NCI-H69 (cell line): ENCODE measurements at regions not wholly inside any gene's neighbourhood (a gene's known extent, or its start where the extent isn't known, plus 50 kb on each side); places are given as distances from the start of the nearest gene placed in this dataset.

ENCODE experiments used
- DNase-seq: peaks from one replicate; lab custom pipeline; 2025; lab: John Stamatoyannopoulos, UW

DNA sequence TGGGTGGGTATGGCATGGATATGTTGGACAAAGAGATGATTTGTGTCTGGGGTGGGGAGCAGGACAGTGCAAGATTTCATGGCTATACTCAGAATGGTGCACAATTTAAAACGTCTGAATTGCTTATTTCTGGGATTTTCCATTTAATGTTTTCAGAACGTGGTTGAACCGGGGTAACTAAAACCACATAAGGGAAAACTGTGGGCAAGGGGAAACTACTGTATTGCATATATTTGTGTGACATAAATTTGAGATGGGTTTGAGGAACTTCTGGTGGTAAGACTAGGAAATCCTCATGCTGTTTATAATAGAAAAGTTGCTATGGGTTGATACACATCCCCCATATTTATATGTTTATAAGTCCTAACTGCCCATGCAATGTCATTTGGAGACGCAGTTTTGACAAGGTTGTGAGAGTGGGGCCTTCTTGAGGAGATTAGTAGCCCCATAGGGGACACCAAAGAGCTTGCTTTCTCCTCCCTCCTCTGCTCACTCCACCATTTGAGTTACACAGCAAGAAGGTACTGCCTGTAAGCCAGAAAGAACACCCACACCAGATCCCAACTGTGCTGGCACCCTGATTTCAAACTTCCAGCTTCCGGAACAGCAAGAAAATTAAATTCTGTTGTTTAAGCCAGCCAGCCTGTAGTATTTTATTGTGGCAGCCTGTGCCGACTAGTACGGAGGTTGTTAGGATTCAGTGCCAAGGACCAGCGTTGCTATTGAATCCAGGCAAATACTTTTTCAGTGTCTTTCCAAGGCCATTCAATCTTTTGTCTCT is 2118.9 kb downstream of the MAT2B start:
- no peak for DNase-seq

DNA sequence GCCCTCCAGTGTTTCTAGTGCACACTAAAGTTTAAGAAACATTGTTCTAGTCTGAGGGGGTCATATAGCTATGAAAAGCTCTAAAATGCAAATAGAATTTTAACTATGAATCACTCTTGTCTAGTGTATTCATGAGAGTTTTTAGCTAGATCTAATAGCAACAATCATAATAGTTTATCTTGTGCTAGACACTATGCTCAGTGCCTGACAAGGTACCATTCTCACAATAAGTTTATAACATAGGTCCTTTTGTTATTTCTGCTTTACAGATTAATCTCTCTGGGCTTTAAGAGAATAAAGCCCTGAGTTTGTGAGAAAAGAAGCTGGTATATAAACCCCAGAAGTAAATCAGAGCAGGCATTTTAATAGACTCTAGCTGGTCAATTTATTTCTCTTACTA is 2120.7 kb downstream of the MAT2B start:
- no peak for DNase-seq

DNA sequence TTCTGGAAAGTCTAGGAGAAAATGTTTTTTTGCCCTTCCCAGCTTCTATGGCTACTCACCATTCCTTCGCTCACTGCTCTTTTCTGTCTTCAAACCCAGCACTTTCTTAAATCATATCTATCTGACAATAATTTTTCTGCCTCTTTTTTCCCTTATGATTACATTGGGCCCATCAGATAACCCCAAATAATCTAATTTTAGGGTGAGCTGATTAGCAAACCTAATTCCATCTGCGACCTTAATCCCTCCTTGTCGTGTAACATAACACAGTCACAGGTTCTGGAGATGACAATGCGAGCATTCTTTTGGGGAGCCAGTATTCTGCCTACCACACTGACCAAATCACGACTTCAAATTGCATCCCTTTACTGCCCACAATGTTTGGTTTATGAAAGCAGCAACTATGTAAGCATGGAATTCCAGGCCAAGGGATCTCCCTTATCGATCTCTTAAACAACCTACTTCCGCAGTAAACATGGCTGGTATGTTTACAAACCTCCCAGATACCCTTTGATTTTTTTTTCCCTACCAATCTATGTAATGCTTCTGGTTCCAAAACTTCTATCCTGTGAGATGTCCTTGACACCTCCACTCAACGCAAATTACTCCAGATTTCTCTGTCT is 2122.2 kb downstream of the MAT2B start:
- DNase-seq: no peak

- peak; percentile 76 for DNase-seq
Measured at GRCh38 chr5:165630261-165630778, 2124.9 kb downstream of the MAT2B start.

GRCh38 chr5:165631235-165631634 is 2125.8 kb downstream of the MAT2B start:
- no peak for DNase-seq

DNA sequence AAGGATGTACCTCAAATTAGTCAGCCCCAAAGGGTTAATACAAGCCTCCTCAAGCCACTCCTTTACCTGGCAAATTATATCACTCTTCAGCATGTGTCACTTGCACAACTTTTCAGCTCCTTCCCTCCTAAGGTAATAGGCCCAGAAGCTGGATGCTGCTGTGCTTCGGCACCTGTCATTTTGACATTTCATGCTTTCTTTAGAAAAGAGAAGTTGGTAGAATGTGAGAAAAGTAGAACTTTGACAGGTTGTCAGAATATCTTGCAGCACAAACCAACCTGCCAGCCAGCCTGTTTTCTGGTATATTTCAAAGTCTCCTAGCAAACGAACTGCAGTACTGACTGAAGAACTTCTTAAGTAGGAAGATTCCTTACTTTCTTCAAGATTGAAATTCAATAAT is 2136.9 kb downstream of the MAT2B start:
- DNase-seq: no peak

DNA sequence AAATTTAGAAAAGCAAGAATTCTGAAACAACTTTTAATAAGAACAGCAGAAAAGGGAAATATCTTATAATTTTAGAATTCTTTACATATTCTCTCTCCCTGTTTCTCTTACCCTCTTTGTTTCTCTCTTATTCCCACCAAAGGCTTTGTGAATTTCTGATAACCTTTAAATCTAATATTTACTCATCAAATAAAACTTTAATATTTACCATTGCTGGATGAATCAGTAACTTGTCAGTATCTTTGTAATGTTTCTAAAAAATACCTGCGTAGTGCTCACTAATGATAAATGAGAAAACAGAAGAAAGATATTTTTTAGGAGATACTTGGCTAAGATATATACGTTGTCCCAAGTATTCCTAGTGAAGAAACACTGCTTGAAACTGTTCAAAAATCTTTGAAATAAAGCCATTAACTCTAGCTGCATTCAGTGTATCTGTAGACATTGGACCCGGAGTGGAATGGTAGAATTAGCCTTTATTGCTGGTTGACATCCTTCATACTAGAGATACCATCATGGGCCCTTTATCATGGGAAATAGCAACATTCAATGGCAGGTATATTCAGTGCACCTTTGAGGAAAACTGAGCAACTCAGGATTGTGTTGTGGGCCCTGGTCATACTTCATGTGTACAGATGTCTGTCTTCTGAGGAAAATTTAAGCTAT is 2160.4 kb downstream of the MAT2B start:
- no peak for DNase-seq

- no peak for DNase-seq
Measured at GRCh38 chr5:165673499-165673898, 2168.1 kb downstream of the MAT2B start.

DNA sequence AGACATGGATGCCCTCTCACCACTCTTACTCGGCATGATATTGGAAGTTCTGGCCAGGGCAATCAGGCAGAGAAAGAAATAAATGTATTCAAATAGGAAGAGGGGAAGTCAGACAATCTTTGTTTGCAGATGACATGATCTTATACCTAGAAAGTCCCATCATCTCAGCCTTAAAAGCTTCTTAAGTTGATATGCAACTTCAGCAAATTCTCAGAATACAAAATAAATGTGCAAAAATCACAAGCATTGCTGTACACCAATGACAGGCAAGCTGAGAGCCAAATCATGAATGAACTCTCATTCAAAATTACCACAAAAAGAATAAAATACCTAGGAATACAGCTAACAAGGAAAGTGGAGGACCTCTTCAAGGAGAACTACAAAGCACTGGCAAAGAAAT is 2190.4 kb downstream of the MAT2B start:
- no peak for DNase-seq

DNA sequence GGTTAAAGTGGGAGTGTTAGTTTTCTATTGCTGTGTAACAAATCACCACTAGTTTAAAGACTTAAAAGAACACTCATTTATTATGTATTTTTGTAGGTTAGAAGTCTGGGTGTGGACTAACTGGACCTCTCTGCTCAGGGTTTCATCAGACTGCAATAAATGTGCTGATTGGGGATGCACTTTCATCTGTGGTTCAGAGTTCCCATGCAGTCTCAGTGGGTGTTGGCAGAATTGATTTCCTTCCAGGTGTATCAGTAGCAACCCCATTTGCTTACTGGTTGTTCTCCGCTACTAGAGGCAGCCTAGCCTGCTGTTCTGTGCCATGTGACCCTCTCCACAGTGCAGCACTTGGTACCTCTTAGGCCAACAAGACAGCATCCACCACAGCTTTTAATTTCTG is 2200.5 kb downstream of the MAT2B start:
- DNase-seq: no peak

- DNase-seq: no peak
Measured at GRCh38 chr5:165712011-165712410, 2206.6 kb downstream of the MAT2B start.

GRCh38 chr5:165714598-165714997 is 2209.2 kb downstream of the MAT2B start:
- no peak for DNase-seq

DNA sequence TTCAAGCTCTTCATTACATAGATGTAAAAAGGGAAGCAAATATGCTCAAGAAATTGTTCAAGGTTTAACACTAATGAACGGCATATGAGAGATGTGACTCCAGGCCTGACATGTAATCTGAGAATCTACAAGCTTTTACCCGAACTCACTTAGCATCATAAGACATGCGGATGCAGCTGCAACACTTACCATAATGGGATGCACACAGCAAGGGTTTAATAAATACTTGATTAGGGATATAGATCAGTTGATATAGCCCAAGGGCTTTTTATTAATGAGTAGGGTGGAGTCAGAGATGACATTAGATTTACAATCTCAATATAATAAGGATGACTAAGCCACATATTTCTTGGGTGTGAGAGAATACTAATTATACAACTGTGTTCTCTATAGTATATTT is 2215.5 kb downstream of the MAT2B start:
- peak; percentile 23 for DNase-seq

DNA sequence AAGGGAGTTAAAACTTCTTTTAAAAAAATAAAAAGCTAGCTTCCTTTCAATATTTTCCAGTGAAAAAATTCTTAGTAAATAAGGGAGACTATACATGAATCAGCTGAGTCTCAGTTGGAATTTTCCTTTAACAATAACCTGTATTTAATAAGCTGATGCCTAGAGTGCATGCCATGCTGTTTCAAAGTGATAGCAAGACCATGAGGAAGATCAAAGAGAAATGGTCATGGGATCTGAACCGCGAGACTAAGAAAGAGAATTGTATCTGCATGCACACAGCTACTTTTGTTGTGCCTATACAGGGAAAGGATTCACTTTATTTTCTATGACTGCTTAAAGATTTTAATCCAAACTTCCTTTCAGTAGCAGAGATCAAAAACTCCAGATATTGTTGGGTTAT is 2217.0 kb downstream of the MAT2B start:
- no peak for DNase-seq

DNA sequence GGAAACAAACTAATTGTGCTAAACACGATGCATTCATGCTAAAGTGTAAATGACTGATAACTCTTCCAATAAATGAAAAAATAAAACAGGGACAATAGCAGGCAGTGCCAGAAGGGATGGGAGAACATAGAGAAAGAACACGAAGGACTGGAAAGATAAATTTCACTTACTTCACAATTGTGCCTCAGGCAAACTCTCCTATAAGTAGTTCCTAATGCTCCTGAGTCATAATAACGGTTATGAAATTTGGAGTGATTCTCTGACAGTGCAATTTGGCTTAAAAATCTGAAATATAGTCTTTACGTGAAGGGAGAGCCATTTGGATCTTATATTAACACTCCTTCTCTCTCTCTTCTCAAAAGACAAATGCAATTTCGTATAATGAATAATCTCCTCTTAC is 2218.5 kb downstream of the MAT2B start:
- DNase-seq: no peak

- DNase-seq: no peak
Measured at GRCh38 chr5:165728425-165728824, 2223.0 kb downstream of the MAT2B start.

GRCh38 chr5:165735388-165735787 is 2230.0 kb downstream of the MAT2B start:
- no peak for DNase-seq

DNA sequence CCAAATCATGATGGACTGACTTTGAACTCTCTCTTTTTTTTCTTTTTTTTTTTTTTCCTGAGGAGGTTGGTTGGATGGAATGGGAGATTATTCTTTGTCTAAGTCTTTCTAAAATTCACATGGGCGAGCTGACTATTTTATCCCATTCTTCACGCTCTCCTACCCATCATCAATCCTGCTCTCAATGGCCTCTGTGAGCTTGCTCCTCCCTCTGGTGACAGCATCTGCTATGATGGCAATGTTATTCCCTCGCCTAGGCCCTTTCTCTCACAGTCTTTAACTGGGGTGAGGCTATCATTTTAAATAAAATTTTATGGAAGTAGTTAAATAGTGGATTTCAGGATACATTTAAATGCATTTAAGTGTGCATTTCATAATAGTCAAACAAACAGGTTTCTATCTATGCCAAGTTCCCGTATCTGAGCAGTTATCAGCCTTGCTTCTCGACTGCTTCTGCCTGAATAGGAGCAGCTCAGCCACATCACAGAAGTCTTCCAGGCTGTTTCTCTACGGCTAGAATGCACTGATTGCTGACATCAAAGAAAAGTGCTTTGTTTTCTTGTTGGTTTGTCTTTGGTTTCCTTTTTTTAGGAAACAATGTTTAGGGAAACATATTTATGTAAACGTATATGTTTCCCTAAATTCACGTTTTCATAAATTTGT is 2233.8 kb downstream of the MAT2B start:
- no peak for DNase-seq

GRCh38 chr5:165757791-165758190 is 2252.4 kb downstream of the MAT2B start:
- no peak for DNase-seq

DNA sequence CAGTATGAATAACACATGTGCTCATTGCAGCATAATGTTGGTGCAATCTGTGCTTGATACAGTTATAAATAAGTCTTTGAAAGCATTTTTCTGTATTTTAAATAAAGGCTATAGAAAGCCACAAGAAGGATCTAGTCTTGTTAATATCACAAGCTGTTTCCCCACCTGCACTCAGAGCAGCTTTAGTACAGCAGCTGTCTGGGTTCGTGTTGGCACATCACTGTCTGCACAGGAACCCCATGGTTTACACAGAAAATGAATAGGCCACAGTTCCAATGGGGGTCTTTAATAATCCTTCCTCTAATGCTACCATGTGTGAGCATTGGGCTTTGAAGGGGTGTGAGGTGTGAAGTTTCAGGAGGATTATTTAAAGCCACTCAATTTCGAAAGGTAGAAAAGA is 2269.7 kb downstream of the MAT2B start:
- DNase-seq: no peak

DNA sequence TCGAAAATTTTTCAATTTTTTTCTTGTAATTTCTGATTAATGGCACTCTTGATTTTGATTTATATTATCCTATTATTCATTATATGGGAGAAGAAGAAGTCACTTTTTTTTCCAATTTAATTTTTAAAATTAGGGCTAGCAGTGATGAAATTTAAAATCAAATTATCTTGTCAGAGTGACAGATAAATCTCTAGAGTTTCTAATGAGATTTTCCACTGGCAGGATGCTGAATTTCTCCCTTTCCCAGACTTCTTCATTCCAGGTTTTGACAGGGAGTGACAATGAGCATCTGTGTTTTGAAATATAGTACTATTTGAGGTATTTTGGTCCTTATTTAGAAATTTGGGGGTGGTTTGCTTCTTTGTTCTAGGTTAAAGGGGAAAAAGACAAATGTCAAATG is 2274.1 kb downstream of the MAT2B start:
- no peak for DNase-seq

DNA sequence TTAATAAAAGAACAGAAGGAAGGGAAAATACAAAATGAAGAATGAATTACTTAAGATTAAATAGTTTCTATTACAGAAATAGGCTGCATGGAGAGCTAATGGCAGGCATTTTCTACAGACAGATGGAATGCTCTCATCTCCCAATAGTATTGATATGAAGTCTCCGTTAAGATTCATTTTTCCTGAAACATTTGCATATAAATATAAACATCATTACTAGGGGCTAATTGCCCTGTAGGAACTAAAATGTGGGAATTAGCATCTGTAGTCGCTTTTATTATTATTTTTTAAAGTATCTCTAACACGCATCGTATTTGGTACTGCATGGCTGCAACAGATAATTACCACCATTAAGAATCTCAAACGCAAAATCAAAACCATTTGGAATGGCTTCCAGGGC is 2275.5 kb downstream of the MAT2B start:
- DNase-seq: no peak

DNA sequence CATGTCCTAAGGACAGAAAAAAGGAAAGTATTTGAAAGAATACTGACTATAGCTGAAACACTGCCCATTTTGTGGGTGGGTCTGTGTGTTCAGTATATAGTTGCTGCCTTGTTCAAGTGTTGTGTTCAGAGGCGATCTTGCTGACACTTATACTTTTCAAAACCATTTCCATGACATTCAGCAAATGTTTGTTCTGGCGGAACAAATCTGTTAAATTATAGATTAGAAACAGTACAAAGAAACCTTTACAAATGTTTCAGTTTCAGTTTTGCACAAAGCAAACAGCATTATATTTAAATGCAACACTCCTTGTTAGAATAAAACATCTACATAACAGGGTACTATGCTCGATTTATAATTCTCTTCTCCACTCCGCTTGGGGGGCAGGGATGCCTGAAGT is 2276.3 kb downstream of the MAT2B start:
- DNase-seq: peak; percentile 63
